ENCODE measurements at regions not wholly inside any gene's neighbourhood (a gene's known extent, or its start where the extent isn't known, plus 50 kb on each side); places are given as distances from the start of the nearest gene placed in this dataset.

DNA sequence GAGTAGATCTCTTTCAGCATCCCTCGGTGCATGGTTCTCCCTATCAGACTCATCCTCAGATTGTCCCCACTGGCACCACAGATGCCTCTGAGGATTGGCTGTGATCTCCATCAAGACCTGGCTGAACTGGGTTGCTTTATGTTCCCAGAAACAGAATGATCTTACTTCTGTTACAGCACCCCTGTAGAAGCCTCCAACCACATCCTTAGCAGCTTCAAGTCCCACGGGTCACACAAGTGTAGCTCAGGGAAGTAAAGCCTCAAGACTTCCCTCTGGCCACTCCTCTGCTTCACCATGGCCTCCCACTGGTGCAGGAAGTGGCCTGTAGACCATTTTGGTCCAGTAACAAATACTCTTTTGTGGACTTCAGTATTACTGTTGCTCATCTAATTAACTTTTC is 566.4 kb upstream of the SUCLG2 start:
- TF ChIP-seq TAF1 (IDR thresholded peaks at IDR 0.05; ENCODE audit: borderline replicate concordance, insufficient read depth, low read length) = no peak
- TF ChIP-seq FOXP2 (optimal IDR thresholded peaks at IDR 0.05; ENCODE audit: borderline replicate concordance, extremely low read depth, extremely low read length, insufficient read depth) = no peak
- TF ChIP-seq POLR2AphosphoS5 (IDR thresholded peaks at IDR 0.05; ENCODE audit: low read depth, low read length) = no peak
- no peak for TF ChIP-seq SIN3A (IDR thresholded peaks at IDR 0.05; ENCODE audit: borderline replicate concordance, insufficient read depth, low read length)
- TF ChIP-seq, protein P1, sequence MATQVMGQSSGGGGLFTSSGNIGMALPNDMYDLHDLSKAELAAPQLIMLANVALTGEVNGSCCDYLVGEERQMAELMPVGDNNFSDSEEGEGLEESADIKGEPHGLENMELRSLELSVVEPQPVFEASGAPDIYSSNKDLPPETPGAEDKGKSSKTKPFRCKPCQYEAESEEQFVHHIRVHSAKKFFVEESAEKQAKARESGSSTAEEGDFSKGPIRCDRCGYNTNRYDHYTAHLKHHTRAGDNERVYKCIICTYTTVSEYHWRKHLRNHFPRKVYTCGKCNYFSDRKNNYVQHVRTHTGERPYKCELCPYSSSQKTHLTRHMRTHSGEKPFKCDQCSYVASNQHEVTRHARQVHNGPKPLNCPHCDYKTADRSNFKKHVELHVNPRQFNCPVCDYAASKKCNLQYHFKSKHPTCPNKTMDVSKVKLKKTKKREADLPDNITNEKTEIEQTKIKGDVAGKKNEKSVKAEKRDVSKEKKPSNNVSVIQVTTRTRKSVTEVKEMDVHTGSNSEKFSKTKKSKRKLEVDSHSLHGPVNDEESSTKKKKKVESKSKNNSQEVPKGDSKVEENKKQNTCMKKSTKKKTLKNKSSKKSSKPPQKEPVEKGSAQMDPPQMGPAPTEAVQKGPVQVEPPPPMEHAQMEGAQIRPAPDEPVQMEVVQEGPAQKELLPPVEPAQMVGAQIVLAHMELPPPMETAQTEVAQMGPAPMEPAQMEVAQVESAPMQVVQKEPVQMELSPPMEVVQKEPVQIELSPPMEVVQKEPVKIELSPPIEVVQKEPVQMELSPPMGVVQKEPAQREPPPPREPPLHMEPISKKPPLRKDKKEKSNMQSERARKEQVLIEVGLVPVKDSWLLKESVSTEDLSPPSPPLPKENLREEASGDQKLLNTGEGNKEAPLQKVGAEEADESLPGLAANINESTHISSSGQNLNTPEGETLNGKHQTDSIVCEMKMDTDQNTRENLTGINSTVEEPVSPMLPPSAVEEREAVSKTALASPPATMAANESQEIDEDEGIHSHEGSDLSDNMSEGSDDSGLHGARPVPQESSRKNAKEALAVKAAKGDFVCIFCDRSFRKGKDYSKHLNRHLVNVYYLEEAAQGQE (IDR thresholded peaks at IDR 0.05; ENCODE audit: insufficient read depth in 1 of 2, low read depth in 2 of 2, low read length in 2 of 2) = no peak

DNA sequence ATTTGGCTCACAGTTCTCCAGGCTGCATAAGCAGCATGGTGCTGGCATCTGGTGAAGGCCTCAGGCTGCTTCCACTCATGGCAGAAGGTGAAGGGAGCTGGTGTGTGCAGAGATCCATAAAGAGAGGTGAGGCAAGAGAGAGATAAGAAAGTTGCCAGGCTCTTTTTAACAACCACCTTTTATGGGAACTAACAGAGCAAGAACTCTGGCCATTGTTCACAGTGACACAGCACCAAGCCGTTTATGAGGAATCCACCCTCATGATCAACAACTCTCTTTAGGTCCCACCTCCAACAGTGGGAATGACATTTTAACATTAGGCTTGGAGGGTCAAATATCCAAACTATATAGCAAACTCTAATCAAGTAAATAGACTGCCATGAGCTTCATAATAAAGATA is 557.2 kb upstream of the SUCLG2 start:
- TF ChIP-seq FOXP2 (optimal IDR thresholded peaks at IDR 0.05; ENCODE audit: borderline replicate concordance, extremely low read depth, extremely low read length, insufficient read depth) = no peak
- TF ChIP-seq TAF1 (IDR thresholded peaks at IDR 0.05; ENCODE audit: borderline replicate concordance, insufficient read depth, low read length) = no peak
- TF ChIP-seq POLR2AphosphoS5 (IDR thresholded peaks at IDR 0.05; ENCODE audit: low read depth, low read length) = no peak
- TF ChIP-seq, protein P1 (IDR thresholded peaks at IDR 0.05; ENCODE audit: insufficient read depth in 1 of 2, low read depth in 2 of 2, low read length in 2 of 2) = no peak
- TF ChIP-seq SIN3A (IDR thresholded peaks at IDR 0.05; ENCODE audit: borderline replicate concordance, insufficient read depth, low read length) = no peak

DNA sequence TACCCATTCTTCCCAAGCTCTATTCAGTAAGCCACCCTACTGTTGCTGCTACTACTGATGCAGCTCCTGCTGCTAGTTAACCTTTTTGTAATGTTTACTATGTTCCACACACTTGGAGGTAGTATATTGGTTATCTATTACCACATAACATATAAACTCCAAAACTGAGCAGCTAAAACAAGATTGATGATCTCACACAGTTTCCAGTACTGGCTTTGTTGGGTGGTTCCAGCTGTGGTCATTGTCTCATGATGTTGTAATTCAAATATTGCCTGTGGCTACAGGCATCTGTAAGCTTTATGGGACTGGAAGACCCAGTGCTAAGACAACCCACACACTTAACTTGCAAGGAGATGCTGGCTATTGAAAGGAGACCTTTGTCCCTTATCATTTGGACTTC is 556.2 kb upstream of the SUCLG2 start:
- TF ChIP-seq POLR2AphosphoS5 (IDR thresholded peaks at IDR 0.05; ENCODE audit: low read depth, low read length) = no peak

DNA sequence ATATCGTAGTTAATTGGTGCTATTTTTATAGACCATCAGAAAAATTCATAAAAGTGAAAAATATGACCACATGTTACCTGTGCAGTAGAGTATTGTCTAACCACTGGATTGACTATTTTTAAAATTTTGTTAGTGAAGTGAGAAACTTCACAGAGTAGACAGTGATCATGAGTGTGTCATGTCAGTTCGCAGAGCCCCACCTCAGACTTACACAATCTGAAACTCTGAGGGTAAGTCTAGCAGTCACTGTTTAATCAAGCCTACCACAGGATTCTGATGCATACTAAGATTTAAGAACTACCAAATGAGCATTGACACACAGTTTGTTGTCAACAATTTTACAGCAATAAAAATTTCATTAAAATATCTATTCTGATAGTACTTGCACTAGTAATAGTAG is 552.9 kb upstream of the SUCLG2 start:
- TF ChIP-seq FOXP2 (optimal IDR thresholded peaks at IDR 0.05; ENCODE audit: borderline replicate concordance, extremely low read depth, extremely low read length, insufficient read depth) (no peak), TAF1 (IDR thresholded peaks at IDR 0.05; ENCODE audit: borderline replicate concordance, insufficient read depth, low read length) (no peak), SIN3A (IDR thresholded peaks at IDR 0.05; ENCODE audit: borderline replicate concordance, insufficient read depth, low read length) (no peak), POLR2AphosphoS5 (IDR thresholded peaks at IDR 0.05; ENCODE audit: low read depth, low read length) (no peak)
- TF ChIP-seq, protein P1 (IDR thresholded peaks at IDR 0.05; ENCODE audit: insufficient read depth in 1 of 2, low read depth in 2 of 2, low read length in 2 of 2) = no peak

DNA sequence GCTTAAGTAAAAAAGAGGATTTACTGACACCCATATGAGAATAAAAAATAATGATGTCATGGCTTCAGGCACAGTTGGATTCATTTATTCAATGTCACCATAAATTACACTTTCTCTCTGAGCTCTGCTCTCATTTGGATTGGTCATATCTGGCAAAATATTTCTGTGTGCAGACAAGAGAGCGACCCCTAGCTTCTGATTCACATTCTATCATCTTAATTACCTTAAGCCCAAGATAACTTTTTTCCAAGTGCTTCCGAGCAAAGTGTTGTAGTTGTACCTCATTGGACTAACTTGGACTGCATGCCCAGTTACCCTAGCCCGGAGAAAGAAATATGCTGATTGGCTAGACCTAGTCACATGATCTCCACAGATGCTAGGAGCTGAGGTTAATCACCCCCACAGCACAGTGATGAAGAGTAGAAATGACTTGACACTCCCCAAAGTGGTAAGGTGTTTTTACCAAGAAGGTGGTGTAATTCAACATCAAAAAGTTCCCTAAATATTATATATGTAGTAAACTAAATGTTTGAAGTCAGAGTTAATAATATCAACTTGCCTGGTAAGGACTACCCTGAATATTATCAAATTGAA is 552.2 kb upstream of the SUCLG2 start:
- no peak for TF ChIP-seq SIN3A (IDR thresholded peaks at IDR 0.05; ENCODE audit: borderline replicate concordance, insufficient read depth, low read length)
- TF ChIP-seq TAF1 (IDR thresholded peaks at IDR 0.05; ENCODE audit: borderline replicate concordance, insufficient read depth, low read length) = no peak
- no peak for TF ChIP-seq FOXP2 (optimal IDR thresholded peaks at IDR 0.05; ENCODE audit: borderline replicate concordance, extremely low read depth, extremely low read length, insufficient read depth)
- no peak for TF ChIP-seq POLR2AphosphoS5 (IDR thresholded peaks at IDR 0.05; ENCODE audit: low read depth, low read length)
- TF ChIP-seq, protein P1 (IDR thresholded peaks at IDR 0.05; ENCODE audit: insufficient read depth in 1 of 2, low read depth in 2 of 2, low read length in 2 of 2) = no peak
